ENCODE measurements at regions not wholly inside any gene's neighbourhood (a gene's known extent, or its start where the extent isn't known, plus 50 kb on each side); places are given as distances from the start of the nearest gene placed in this dataset.
"Not testable (repeated sequence)": the region's sequence is repeated elsewhere in the genome, so short reads cannot be mapped to it uniquely, and the experiment has no call there.

DNA sequence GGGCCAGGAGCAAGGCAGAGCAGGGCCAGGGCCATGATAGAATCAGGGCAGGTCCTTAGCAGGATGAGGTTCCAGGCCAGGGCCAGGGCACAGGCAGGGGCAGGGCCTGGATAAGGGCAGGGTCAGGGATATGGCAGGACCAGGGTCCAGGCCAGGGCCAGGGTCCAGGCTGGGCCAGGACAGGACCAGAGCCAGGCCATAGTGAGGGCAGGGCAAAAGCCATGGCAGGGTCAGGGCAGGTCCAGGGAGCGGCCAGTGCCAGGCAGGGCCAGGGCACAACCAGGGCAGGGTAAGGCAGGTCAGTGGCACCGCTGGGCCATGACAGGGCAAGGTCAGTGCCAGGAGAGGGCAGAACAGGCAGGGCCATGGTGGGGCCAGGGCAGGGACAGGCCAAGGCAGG lies 152.2 kb downstream of the LIPI start:
- no peak for DNase-seq

GRCh38 chr21:14057841-14058481 lies 152.8 kb downstream of the LIPI start:
- not testable (repeated sequence) for DNase-seq

DNA sequence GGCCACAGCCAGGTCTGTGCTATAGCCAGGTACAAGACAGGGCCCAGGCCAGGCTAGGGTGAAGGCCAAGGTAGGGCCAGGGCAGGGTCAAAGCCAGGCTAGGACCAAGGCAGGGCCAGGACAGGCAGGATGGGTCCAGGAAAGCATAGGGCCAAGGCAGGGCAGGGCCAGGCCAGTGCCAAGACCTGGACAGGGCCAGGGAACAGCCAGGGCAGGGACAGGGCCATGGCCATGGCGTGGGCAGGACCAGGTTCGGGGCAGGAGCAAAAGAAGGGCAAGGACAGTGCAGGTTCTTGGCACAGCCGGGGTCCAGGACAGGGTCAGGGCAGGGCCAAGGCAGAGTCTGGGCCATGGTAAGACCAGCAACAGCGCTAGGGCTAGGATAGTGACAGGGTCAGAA lies 153.4 kb downstream of the LIPI start:
- no peak for DNase-seq

DNA sequence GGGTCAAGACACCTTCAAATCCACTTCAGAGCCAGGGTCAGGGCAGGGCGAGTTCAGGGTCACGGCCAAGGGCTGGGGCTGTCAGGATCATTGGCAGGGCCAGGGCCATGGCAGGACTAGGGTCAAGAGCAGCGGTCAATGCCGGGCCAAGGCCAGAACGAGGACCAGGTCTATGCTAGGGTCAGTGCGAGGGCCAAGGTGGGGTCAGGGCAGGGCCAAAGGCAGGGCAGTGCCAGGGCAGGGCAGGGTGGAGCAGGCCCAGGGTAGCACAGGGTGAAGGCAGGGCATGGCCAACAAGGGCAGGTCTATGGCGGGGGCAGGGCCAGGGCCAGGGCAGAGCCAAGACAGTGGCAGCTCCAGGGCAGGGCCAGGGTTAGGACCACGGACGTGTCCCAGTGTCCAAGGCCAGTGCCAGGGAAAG lies 154.0 kb downstream of the LIPI start:
- no peak for DNase-seq

- DNase-seq: not testable (repeated sequence)
Measured at GRCh38 chr21:14055746-14056515, 154.8 kb downstream of the LIPI start.

GRCh38 chr21:14054682-14055081 lies 156.1 kb downstream of the LIPI start:
- DNase-seq: no peak

DNA sequence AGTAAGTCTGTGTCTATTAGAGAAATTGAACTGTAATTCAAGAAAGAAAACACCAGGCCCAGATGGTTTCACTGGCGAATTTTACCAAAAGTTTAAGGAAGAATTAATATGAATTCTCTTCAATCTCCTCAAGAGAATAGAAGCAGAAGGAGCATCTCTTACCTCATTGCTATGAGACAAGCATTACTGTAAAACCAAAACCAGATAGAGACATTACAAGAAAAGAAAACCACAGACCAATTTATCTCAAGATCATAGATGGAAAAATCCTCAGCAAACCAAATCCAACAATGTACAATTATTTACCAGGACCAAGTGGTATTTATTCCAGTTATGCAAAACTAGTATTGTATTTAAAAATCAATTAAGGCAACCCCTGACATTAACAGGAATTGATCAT lies 160.6 kb downstream of the LIPI start:
- DNase-seq: no peak

- no peak for DNase-seq
Measured at GRCh38 chr21:14046401-14046800, 164.4 kb downstream of the LIPI start.

DNA sequence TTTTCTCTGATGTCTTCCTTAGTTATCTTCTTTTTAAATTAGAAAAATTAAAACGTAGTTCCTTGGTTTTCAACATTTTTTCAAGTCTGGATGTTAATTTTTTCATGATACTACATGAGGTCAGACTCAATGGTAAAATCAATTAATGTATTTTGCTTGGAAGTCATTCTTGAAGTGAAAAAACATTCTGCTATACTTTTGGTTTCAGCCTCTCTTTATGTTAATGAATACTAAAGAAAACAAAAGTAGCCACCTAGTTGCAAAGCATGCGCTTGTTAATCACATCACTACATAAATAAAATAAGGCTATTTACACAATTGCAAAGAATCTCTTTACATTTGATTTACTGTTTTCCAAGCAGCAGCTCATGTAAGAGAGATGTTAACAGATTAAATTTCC lies 170.4 kb downstream of the LIPI start:
- no peak for DNase-seq

GRCh38 chr21:14028619-14029018 lies 182.1 kb downstream of the LIPI start:
- not testable (repeated sequence) for DNase-seq

DNA sequence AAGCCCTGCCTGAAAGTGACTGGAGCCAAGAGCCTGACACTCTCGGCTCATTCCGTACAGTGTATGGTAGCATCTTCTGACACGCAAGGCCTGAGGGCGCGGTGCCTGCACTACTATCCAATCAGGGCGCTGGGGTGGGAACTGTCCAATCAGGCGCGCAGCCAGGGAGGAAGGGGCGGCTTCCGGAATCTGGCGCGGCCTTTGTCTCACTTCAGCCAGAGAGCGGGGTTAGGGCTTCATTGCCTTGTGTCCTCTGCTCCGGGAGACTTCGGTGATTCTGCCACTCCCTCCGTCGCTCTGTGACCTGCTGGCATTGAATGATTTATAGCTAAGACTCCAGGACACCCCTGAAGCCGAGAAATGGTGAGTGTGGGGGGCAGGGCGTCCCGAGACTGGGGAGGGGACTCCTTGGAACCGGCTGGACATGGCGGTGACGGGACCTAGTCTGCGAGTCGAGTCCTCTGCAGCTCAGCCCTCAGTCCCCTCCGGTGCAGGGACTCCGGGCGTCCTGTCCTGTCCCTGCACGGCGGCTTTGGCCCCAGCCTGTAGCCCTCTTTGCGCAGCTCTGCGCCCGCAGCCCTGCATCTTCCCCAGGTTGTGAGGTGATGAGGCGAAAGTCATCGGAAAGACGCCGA lies 183.4 kb downstream of the LIPI start:
- peak; percentile 70 to 83 (median 82) for DNase-seq

DNA sequence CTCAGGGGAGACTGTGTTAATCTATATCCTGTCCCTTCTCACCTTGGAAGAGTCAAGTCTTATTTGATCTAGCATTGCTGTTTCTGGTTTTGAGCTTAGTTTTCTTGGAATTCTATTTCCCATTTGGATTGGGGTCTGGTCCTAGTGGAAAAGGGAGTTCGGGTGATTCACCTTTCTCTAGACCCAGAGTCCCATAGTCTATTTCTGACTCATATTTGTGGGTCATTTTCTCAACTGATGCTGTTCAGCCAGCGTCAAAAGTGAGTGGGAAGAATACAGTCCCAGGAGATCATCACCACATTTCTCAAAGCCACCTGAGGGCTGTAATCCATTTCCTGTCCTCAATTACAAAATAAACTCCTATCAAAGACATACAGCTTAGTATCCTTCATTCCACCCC lies 190.6 kb downstream of the LIPI start:
- DNase-seq: not testable (repeated sequence)

GRCh38 chr21:14015841-14016240 lies 194.9 kb downstream of the LIPI start:
- DNase-seq: not testable (repeated sequence)

GRCh38 chr21:14013623-14014498 lies 196.9 kb downstream of the LIPI start:
- not testable (repeated sequence) for DNase-seq

- no peak for DNase-seq
Measured at GRCh38 chr21:14013056-14013603, 197.6 kb downstream of the LIPI start.

GRCh38 chr21:14012409-14012808 lies 198.3 kb downstream of the LIPI start:
- no peak for DNase-seq

- not testable (repeated sequence) for DNase-seq
Measured at GRCh38 chr21:14011751-14012150, 199.0 kb downstream of the LIPI start.

- not testable (repeated sequence) for DNase-seq
Measured at GRCh38 chr21:14011149-14011548, 199.6 kb downstream of the LIPI start.

DNA sequence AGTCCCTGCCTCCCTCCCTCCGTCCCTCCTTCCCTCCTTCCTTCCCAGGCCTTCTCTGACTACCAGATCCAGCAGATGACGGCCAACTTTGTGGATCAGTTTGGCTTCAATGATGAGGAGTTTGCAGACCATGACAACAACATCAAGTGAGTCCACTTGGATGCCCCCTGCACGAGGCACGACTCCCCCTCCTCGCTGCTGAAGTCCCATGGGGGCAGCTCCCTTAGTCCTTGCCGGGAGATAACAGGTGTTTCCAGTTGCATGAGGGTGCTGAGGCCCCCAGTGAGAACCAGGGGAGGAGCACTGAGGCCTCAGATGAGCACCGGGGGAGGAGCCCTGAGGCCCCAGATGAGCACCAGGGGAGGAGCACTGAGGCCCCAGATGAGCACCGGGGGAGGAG lies 200.0 kb downstream of the LIPI start:
- no peak for DNase-seq

DNA sequence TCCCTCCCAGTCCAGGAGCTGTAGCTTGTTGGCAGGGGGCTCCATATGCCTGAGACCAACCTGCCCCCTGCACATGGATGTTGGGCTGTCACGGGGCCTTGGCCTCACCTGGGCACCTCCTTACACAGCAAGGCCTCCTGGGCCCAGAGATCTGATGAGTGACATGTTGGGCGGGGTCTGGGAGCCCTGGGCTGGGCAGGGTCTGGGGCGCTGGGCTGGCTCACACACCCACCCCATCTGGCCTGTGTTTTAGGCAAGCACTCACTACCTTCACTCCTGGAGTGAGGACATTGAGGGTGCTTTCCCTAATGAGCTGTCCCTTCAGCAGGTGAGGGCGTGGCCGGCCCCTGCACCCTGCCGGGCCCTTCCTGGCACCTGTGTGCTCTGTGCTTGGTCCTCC lies 200.8 kb downstream of the LIPI start:
- DNase-seq: not testable (repeated sequence)

- not testable (repeated sequence) for DNase-seq
Measured at GRCh38 chr21:14009238-14009981, 201.3 kb downstream of the LIPI start.

- DNase-seq: not testable (repeated sequence)
Measured at GRCh38 chr21:14008436-14008835, 202.3 kb downstream of the LIPI start.

Data from stimulated activated naive CD4-positive, alpha-beta T cell (primary cell).